ENCODE measurements at regions not wholly inside any gene's neighbourhood (a gene's known extent, or its start where the extent isn't known, plus 50 kb on each side); places are given as distances from the start of the nearest gene placed in this dataset.

- Histone ChIP-seq H3K27me3 (replicated peaks in 1 of 4; ENCODE audit: control extremely low read depth in 1 of 4, control insufficient read depth in 3 of 4, insufficient read depth in 4 of 4, low read length in 3 of 4) (no peaks in the 10 kb centered on the region), H3K4me2 (replicated peaks; ENCODE audit: low read depth, low read length, poor library complexity, severe bottlenecking) (no peak overlapping the region), H4K20me1 (ENCODE audit: control insufficient read depth, insufficient read depth, low read length, poor library complexity, severe bottlenecking) (no peaks in the 10 kb centered on the region), H2AFZ (ENCODE audit: insufficient read depth, low read depth, low read length, poor library complexity, severe bottlenecking) (no peak overlapping the region), H3K9ac (ENCODE audit: low read length) (no peak overlapping the region), H3K4me3 (ENCODE audit: control extremely low read depth in 1 of 5, extremely low read depth in 1 of 5, insufficient read depth in 1 of 5, low read depth in 2 of 5, low read length in 4 of 5) (no peak overlapping the region), H3K4me1 (ENCODE audit: control insufficient read depth in 2 of 2, insufficient read depth in 2 of 2, low read length in 2 of 2) (no peaks in the 10 kb centered on the region), H3K9me3 (ENCODE audit: control extremely low read depth in 1 of 3, control insufficient read depth in 2 of 3, insufficient read depth in 1 of 3, low read length in 2 of 3) (peaks cover 0 to 3% (median 0%) of the 10 kb centered on the region in 3 donors), H3K36me3 (replicated peaks in 1 of 2; ENCODE audit: control extremely low read depth in 1 of 2, control insufficient read depth in 1 of 2, extremely low read depth in 1 of 2, insufficient read depth in 2 of 2, low read length in 1 of 2) (no peaks in the 10 kb centered on the region), H3K79me2 (ENCODE audit: control insufficient read depth, insufficient read depth, low read length) (no peaks in the 10 kb centered on the region), H3K27ac (ENCODE audit: low read length in 2 of 2) (no peak overlapping the region)
- Mint-ChIP-seq H3K27me3 (no peaks in the 10 kb centered on the region), H3K4me3 (no peak overlapping the region), H3K27ac (no peak overlapping the region), H3K4me1 (no peaks in the 10 kb centered on the region), H3K9me3 (ENCODE audit: insufficient read depth) (no peaks in the 10 kb centered on the region)
- whole genome bisulfite sequencing (ENCODE audit: insufficient coverage), result 90% methylated on average over 4 of the region's 6 CpGs
- intact Hi-C loops (cut with micrococcal nuclease), result no loop called here
- TF ChIP-seq CTCF (IDR thresholded peaks at IDR 0.05), result no peak
- TF ChIP-seq EZH2 (IDR thresholded peaks at IDR 0.05; ENCODE audit: borderline replicate concordance, insufficient read depth, low read depth, low read length, poor library complexity, severe bottlenecking), result no peak
- ATAC-seq (ENCODE audit: low read depth) (no peak), DNase-seq (no peak)
- POLR2A ChIA-PET, result no interaction called here
- CTCF ChIA-PET, result no interaction called here
These were observed 644.7 kb upstream of the NRP1 start for GRCh38 chr10:33979195-33979594.

DNA sequence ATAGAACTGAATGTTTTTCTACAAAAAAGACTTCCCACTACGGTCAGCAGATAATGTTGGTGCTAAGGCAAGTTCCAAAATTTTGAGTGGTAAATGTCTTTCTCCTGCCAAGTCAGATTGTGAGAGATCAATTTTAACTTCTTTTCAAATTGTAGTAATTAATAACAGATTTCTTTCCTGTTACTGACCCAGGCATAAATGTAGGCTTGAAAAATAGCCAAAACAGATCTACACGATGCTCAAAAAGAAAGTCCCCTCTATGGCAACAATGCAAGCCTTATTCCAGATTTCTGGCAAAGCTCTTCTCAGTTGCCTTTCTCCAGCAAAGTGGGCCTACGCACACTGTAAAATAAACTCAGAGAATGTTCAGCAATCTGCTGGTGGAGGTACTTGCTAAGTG lies 641.0 kb upstream of the NRP1 start:
- Histone ChIP-seq H2AFZ (ENCODE audit: insufficient read depth, low read depth, low read length, poor library complexity, severe bottlenecking) (no peak overlapping the region), H3K27ac (ENCODE audit: low read length in 2 of 2) (no peak overlapping the region), H3K27me3 (replicated peaks in 1 of 4; ENCODE audit: control extremely low read depth in 1 of 4, control insufficient read depth in 3 of 4, insufficient read depth in 4 of 4, low read length in 3 of 4) (no peaks in the 10 kb centered on the region), H3K79me2 (ENCODE audit: control insufficient read depth, insufficient read depth, low read length) (no peaks in the 10 kb centered on the region), H3K4me2 (replicated peaks; ENCODE audit: low read depth, low read length, poor library complexity, severe bottlenecking) (no peak overlapping the region), H3K4me3 (ENCODE audit: control extremely low read depth in 1 of 5, extremely low read depth in 1 of 5, insufficient read depth in 1 of 5, low read depth in 2 of 5, low read length in 4 of 5) (no peak overlapping the region), H3K9me3 (ENCODE audit: control extremely low read depth in 1 of 3, control insufficient read depth in 2 of 3, insufficient read depth in 1 of 3, low read length in 2 of 3) (no peaks in the 10 kb centered on the region), H4K20me1 (ENCODE audit: control insufficient read depth, insufficient read depth, low read length, poor library complexity, severe bottlenecking) (no peaks in the 10 kb centered on the region), H3K4me1 (ENCODE audit: control insufficient read depth in 2 of 2, insufficient read depth in 2 of 2, low read length in 2 of 2) (no peaks in the 10 kb centered on the region), H3K9ac (ENCODE audit: low read length) (no peak overlapping the region), H3K36me3 (replicated peaks in 1 of 2; ENCODE audit: control extremely low read depth in 1 of 2, control insufficient read depth in 1 of 2, extremely low read depth in 1 of 2, insufficient read depth in 2 of 2, low read length in 1 of 2) (no peaks in the 10 kb centered on the region)
- no peak overlapping the region for H3K27ac Mint-ChIP-seq
- H3K4me1 Mint-ChIP-seq, result no peaks in the 10 kb centered on the region
- TF ChIP-seq CTCF (IDR thresholded peaks at IDR 0.05) (no peak), EZH2 (IDR thresholded peaks at IDR 0.05; ENCODE audit: borderline replicate concordance, insufficient read depth, low read depth, low read length, poor library complexity, severe bottlenecking) (no peak)
- intact Hi-C loops (cut with micrococcal nuclease), result no loop called here
- ATAC-seq (ENCODE audit: low read depth), result no peak
- CTCF ChIA-PET, result no interaction called here
- no peaks in the 10 kb centered on the region for H3K9me3 Mint-ChIP-seq (ENCODE audit: insufficient read depth)
- no peak for DNase-seq
- WGBS (ENCODE audit: insufficient coverage), result 100% methylated on average over 2 of the region's 3 CpGs
- no peak overlapping the region for H3K4me3 Mint-ChIP-seq
- H3K27me3 Mint-ChIP-seq, result no peaks in the 10 kb centered on the region
- POLR2A ChIA-PET, result no interaction called here

Measured in B cell (primary cell).